ENCODE measurements at regions not wholly inside any gene's neighbourhood (a gene's known extent, or its start where the extent isn't known, plus 50 kb on each side); places are given as distances from the start of the nearest gene placed in this dataset.
A peak's percentile ranks its signal among the peaks of the same experiment; 100 is the strongest.

DNA sequence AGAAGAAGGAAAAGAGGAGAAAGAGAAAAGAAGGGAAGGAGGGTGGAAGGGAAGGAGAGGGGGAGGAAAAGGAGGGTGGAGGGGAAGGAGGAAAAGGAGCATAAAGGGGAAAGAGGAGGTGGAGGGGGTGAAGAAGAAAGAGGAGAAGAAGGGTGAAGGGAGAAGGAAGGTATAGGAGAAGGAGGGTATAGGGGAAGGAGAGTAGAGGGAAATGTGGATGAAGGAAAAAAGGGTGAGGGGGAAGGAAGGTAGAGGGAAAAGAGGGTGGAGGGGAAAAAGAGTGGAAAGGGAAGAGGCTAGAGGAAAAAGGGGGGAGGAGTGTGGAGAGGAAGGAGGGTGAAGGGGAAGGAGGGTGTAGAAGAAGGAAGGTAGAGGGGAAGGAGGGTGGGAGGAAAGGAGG is 928.6 kb downstream of the UQCRFS1 start:
- POLR2A ChIA-PET, result no interaction called here
- CTCF ChIA-PET, result no interaction called here
- Histone ChIP-seq H3K9me3 (ENCODE audit: control insufficient read depth, insufficient read depth, low read depth, low read length) (peaks cover 22% of the 10 kb centered on the region), H3K4me1 (ENCODE audit: control insufficient read depth, insufficient read depth, low read length) (peaks cover 19% of the 10 kb centered on the region), H3K36me3 (ENCODE audit: control insufficient read depth in 2 of 2, insufficient read depth in 1 of 2, low read length in 2 of 2) (no peaks in the 10 kb centered on the region; a peak in 1 of 3 replicates), H3K4me3 (ENCODE audit: low read depth, low read length) (no peak overlapping the region), H3K27ac (ENCODE audit: extremely low read depth, low read depth, low read length) (no peak overlapping the region)
- TF ChIP-seq REPIN1 (tag by site-specific recombination; IDR thresholded peaks at IDR 0.05; ENCODE audit: low read depth) (no peak), ZNF335 (tag by site-specific recombination; conservative IDR thresholded peaks at IDR 0.05) (no peak), SALL2 (tag by site-specific recombination; IDR thresholded peaks at IDR 0.05; ENCODE audit: borderline replicate concordance) (0 out of 2 replicates have a peak, but pooled peaks have one; percentile 44), ZNF473 (tag by site-specific recombination; IDR thresholded peaks at IDR 0.05) (peak; percentile 89), TRIM28 (IDR thresholded peaks at IDR 0.05; ENCODE audit: borderline replicate concordance, low read length) (no peak), ZNF155 (tag by site-specific recombination; IDR thresholded peaks at IDR 0.05) (no peak), ZNF202 (tag by site-specific recombination; IDR thresholded peaks at IDR 0.05; ENCODE audit: borderline replicate concordance) (no peak), ZNF660 (tag by site-specific recombination; IDR thresholded peaks at IDR 0.05) (no peak), ZNF394 (tag by site-specific recombination; IDR thresholded peaks at IDR 0.05; ENCODE audit: borderline replicate concordance) (no peak), ZNF146 (tag by site-specific recombination; IDR thresholded peaks at IDR 0.05) (no peak), ZNF501 (tag by site-specific recombination; IDR thresholded peaks at IDR 0.05) (no peak), ZNF791 (tag by site-specific recombination; IDR thresholded peaks at IDR 0.05) (0 out of 2 replicates have a peak, but pooled peaks have one; percentile 24), ZNF777 (tag by site-specific recombination; IDR thresholded peaks at IDR 0.05; ENCODE audit: borderline replicate concordance) (peak; percentile 42; the same call in 1 of the 2 replicates), ZNF529 (tag by site-specific recombination; IDR thresholded peaks at IDR 0.05; ENCODE audit: insufficient replicate concordance) (no peak), ZNF776 (tag by site-specific recombination; IDR thresholded peaks at IDR 0.05; ENCODE audit: borderline replicate concordance) (0 out of 2 replicates have a peak, but pooled peaks have one; percentile 39), ZNF426 (tag by site-specific recombination; IDR thresholded peaks at IDR 0.05) (no peak), GLI4 (tag by site-specific recombination; IDR thresholded peaks at IDR 0.05) (no peak), SP7 (tag by site-specific recombination; IDR thresholded peaks at IDR 0.05) (no peak), PRDM1 (tag by site-specific recombination; IDR thresholded peaks at IDR 0.05) (0 out of 2 replicates have a peak, but pooled peaks have one; percentile 8), ZNF366 (tag by site-specific recombination; conservative IDR thresholded peaks at IDR 0.05) (peak; percentile 19; the same call in 1 of the 2 replicates), ZNF664 (tag by site-specific recombination; IDR thresholded peaks at IDR 0.05) (no peak)
- TF ChIP-seq, protein P1, sequence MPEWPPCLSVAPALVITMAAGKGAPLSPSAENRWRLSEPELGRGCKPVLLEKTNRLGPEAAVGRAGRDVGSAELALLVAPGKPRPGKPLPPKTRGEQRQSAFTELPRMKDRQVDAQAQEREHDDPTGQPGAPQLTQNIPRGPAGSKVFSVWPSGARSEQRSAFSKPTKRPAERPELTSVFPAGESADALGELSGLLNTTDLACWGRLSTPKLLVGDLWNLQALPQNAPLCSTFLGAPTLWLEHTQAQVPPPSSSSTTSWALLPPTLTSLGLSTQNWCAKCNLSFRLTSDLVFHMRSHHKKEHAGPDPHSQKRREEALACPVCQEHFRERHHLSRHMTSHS (tag by site-specific recombination; IDR thresholded peaks at IDR 0.05), result 0 out of 2 replicates have a peak, but pooled peaks have one; percentile 54
- TF ChIP-seq, protein P2, sequence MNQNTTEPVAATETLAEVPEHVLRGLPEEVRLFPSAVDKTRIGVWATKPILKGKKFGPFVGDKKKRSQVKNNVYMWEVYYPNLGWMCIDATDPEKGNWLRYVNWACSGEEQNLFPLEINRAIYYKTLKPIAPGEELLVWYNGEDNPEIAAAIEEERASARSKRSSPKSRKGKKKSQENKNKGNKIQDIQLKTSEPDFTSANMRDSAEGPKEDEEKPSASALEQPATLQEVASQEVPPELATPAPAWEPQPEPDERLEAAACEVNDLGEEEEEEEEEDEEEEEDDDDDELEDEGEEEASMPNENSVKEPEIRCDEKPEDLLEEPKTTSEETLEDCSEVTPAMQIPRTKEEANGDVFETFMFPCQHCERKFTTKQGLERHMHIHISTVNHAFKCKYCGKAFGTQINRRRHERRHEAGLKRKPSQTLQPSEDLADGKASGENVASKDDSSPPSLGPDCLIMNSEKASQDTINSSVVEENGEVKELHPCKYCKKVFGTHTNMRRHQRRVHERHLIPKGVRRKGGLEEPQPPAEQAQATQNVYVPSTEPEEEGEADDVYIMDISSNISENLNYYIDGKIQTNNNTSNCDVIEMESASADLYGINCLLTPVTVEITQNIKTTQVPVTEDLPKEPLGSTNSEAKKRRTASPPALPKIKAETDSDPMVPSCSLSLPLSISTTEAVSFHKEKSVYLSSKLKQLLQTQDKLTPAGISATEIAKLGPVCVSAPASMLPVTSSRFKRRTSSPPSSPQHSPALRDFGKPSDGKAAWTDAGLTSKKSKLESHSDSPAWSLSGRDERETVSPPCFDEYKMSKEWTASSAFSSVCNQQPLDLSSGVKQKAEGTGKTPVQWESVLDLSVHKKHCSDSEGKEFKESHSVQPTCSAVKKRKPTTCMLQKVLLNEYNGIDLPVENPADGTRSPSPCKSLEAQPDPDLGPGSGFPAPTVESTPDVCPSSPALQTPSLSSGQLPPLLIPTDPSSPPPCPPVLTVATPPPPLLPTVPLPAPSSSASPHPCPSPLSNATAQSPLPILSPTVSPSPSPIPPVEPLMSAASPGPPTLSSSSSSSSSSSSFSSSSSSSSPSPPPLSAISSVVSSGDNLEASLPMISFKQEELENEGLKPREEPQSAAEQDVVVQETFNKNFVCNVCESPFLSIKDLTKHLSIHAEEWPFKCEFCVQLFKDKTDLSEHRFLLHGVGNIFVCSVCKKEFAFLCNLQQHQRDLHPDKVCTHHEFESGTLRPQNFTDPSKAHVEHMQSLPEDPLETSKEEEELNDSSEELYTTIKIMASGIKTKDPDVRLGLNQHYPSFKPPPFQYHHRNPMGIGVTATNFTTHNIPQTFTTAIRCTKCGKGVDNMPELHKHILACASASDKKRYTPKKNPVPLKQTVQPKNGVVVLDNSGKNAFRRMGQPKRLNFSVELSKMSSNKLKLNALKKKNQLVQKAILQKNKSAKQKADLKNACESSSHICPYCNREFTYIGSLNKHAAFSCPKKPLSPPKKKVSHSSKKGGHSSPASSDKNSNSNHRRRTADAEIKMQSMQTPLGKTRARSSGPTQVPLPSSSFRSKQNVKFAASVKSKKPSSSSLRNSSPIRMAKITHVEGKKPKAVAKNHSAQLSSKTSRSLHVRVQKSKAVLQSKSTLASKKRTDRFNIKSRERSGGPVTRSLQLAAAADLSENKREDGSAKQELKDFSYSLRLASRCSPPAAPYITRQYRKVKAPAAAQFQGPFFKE (tag by site-specific recombination; IDR thresholded peaks at IDR 0.05; ENCODE audit: borderline replicate concordance), result no peak
- TF ChIP-seq, protein P3, sequence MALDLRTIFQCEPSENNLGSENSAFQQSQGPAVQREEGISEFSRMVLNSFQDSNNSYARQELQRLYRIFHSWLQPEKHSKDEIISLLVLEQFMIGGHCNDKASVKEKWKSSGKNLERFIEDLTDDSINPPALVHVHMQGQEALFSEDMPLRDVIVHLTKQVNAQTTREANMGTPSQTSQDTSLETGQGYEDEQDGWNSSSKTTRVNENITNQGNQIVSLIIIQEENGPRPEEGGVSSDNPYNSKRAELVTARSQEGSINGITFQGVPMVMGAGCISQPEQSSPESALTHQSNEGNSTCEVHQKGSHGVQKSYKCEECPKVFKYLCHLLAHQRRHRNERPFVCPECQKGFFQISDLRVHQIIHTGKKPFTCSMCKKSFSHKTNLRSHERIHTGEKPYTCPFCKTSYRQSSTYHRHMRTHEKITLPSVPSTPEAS (tag by site-specific recombination; IDR thresholded peaks at IDR 0.05), result no peak
- TF ChIP-seq, protein P4, sequence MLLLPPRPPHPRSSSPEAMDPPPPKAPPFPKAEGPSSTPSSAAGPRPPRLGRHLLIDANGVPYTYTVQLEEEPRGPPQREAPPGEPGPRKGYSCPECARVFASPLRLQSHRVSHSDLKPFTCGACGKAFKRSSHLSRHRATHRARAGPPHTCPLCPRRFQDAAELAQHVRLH (tag by site-specific recombination; IDR thresholded peaks at IDR 0.05), result no peak
- TF ChIP-seq, protein P5, sequence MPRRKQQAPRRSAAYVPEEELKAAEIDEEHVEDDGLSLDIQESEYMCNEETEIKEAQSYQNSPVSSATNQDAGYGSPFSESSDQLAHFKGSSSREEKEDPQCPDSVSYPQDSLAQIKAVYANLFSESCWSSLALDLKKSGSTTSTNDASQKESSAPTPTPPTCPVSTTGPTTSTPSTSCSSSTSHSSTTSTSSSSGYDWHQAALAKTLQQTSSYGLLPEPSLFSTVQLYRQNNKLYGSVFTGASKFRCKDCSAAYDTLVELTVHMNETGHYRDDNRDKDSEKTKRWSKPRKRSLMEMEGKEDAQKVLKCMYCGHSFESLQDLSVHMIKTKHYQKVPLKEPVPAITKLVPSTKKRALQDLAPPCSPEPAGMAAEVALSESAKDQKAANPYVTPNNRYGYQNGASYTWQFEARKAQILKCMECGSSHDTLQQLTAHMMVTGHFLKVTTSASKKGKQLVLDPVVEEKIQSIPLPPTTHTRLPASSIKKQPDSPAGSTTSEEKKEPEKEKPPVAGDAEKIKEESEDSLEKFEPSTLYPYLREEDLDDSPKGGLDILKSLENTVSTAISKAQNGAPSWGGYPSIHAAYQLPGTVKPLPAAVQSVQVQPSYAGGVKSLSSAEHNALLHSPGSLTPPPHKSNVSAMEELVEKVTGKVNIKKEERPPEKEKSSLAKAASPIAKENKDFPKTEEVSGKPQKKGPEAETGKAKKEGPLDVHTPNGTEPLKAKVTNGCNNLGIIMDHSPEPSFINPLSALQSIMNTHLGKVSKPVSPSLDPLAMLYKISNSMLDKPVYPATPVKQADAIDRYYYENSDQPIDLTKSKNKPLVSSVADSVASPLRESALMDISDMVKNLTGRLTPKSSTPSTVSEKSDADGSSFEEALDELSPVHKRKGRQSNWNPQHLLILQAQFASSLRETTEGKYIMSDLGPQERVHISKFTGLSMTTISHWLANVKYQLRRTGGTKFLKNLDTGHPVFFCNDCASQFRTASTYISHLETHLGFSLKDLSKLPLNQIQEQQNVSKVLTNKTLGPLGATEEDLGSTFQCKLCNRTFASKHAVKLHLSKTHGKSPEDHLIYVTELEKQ (tag by site-specific recombination; IDR thresholded peaks at IDR 0.05; ENCODE audit: borderline replicate concordance), result no peak
